Heart left ventricle (tissue), 16 donors: ENCODE measurements at regions not wholly inside any gene's neighbourhood (a gene's known extent, or its start where the extent isn't known, plus 50 kb on each side); places are given as distances from the start of the nearest gene placed in this dataset.

ENCODE experiments used
- ATAC-seq, 4 donors: fragments of 200-7000 bp; cut with Tn5 transposase; one replicate each; pipeline ENCODE4 v1.9.1; 2020 to 2022; ENCODE audit warnings: moderate library complexity in 4 of 4, mild to moderate bottlenecking in 3 of 4, moderate number of reproducible peaks in 1 of 4
- DNase-seq, 5 donors: peaks; one replicate each; pipeline ENCODE4 v3.0.0-alpha.2; 2020
- H3K27ac ChIP-seq, 12 donors: fragments of 200-600 bp; sonication (generic) in 4 of 12; one replicate each; pipeline versions ENCODE4 v1.5.0 to v1.8.0; 2016 to 2022; ENCODE audit warnings: mild to moderate bottlenecking in 2 of 12
- H3K27me3 ChIP-seq, 9 donors: fragments of 200-600 bp; sonication (generic) in 2 of 9; one replicate each; pipeline versions ENCODE4 v1.5.1 to v1.8.0; 2016 to 2022; ENCODE audit warnings: mild to moderate bottlenecking in 3 of 9
- H3K36me3 ChIP-seq, 9 donors: fragments of 200-600 bp; sonication (generic) in 2 of 9; one replicate each; pipeline versions ENCODE4 v1.5.0 to v1.8.0; 2018 to 2022; ENCODE audit warnings: mild to moderate bottlenecking in 2 of 9
- H3K4me1 ChIP-seq, 12 donors: fragments of 200-600 bp; sonication (generic) in 4 of 12; one replicate each; pipeline versions ENCODE4 v1.5.0 to v1.8.0; 2016 to 2022; ENCODE audit warnings: mild to moderate bottlenecking in 3 of 12
- H3K4me3 ChIP-seq, 12 donors: fragments of 200-600 bp; sonication (generic) in 4 of 12; one replicate each; pipeline versions ENCODE4 v1.5.0 to v1.8.0; 2017 to 2022; ENCODE audit warnings: mild to moderate bottlenecking in 9 of 12, moderate library complexity in 4 of 12
- H3K9me3 ChIP-seq, 12 donors: fragments of 200-600 bp; sonication (generic) in 4 of 12; one replicate each; pipeline versions ENCODE4 v1.5.0 to v1.8.0; 2016 to 2022; ENCODE audit warnings: mild to moderate bottlenecking in 1 of 12
- CTCF ChIP-seq, 12 donors: fragments of 200-600 bp; sonication (generic) in 4 of 12; IDR thresholded peaks; one replicate each; pipeline versions ENCODE4 v1.5.0 to v1.8.0; 2018 to 2022; ENCODE audit warnings: antibody characterized with exemption in 12 of 12, mild to moderate bottlenecking in 5 of 12
- POLR2A ChIP-seq, 2 donors: fragments of 450-650 bp; IDR thresholded peaks; one replicate each; pipeline ENCODE4 v1.6.1; 2017; ENCODE audit warnings: antibody characterized with exemption in 2 of 2, mild to moderate bottlenecking in 2 of 2, moderate library complexity in 2 of 2
- WGBS, 4 donors: extraction: QIAGEN DNeasy Blood & Tissue Kit in 2 of 4; methylation state at CpG; one replicate each; pipeline versions ENCODE4 v1.1.5 to v1.1.7; 2013 to 2018; 5-methylcytosine and 5-hydroxymethylcytosine counted together
- intact Hi-C, 10 donors: fragments of 100-400 bp; cut with DNase I; formaldehyde crosslinking; loops; one replicate each; pipeline versions ENCODE4 v1.11.1 to v1.14.2; 2022
- donor health status: ischemic (EF 13 %, LVEDD 7.1; RV severe dilation, severe dysfunction).
- donor health status: healthy with polysubstance abuse.
- donor health status: DM: no; HTN: yes; CAD: no.
- donor health status: DM: no; HTN: no; CAD: no.
- donor health status: ischemic (EF 25% LVEDD 6.9; RV normal size, moderate dysfunction).
- donor health status: ischemic (EF 25% LVEDD 5.7; RV mildly dilated, moderate dysfunction).
- donor health status: healthy.
- donor health status: DM: yes; HTN: yes; CAD: no.
- donor health status: ischemic (EF 35%, LVEDD 5.7; RV mildly dilated, moderate dysfunction).
- donor health status: nonischemic (EF 11% LVEDD 7.7; RV severe dilation, severe dysfunction).
- donor health status: DM: yes; HTN: yes; CAD: no.
- donor health status: PGD.
- donor health status: ischemic (EF 29% LVEDD 5.4; RV normal size, mild dysfunction).
- donor health status: nonischemic (EF 23%, LVEDD 6.1; RV moderate dilation, normal function).

- H3K27me3 ChIP-seq: no peaks in the 10 kb centered on the region
- no peak for TF ChIP-seq CTCF (IDR thresholded peaks at IDR 0.05)
- no peak for TF ChIP-seq POLR2A (IDR thresholded peaks at IDR 0.05)
- ATAC-seq (no peak), DNase-seq (no peak)
- WGBS, 4 donors: 90 to 95% (median 94%) methylated on average over 2 of the region's 2 CpGs
- no peaks in the 10 kb centered on the region for H3K9me3 ChIP-seq
- no peak overlapping the region for H3K4me3 ChIP-seq
- no peaks in the 10 kb centered on the region for H3K36me3 ChIP-seq
- intact Hi-C loops: no loop called here
- H3K27ac ChIP-seq: no peak overlapping the region
- peaks cover 0 to 10% (median 3%) of the 10 kb centered on the region in 12 donors for H3K4me1 ChIP-seq
Observed at GRCh38 chr1:168966636-168967035, 139.9 kb upstream of the ATP1B1 start.

GRCh38 chr1:168970926-168971659 is 135.4 kb upstream of the ATP1B1 start:
- 55 to 72% (median 63%) methylated on average over 7 of the region's 7 CpGs for WGBS, 4 donors
- no peaks in the 10 kb centered on the region for H3K9me3 ChIP-seq
- no peaks in the 10 kb centered on the region for H3K27me3 ChIP-seq
- no peak overlapping the region for H3K4me3 ChIP-seq
- no peak for TF ChIP-seq POLR2A (IDR thresholded peaks at IDR 0.05)
- TF ChIP-seq CTCF (IDR thresholded peaks at IDR 0.05): no peak
- H3K27ac ChIP-seq: peak overlapping the region in 1 of 12 donors; percentile 9
- intact Hi-C loops: loop anchor here in 2 of 10 donors (2.0 to 5.0 kb wide), 2 partner anchors 50 to 109 kb away; no protein-coding TSS in a partner anchor
- DNase-seq (no peak), ATAC-seq (peak in 1 of 4 donors; percentile 31)
- H3K36me3 ChIP-seq: no peaks in the 10 kb centered on the region
- H3K4me1 ChIP-seq: peaks cover 0 to 10% (median 5%) of the 10 kb centered on the region in 12 donors

GRCh38 chr1:168972225-168972624 is 134.3 kb upstream of the ATP1B1 start:
- ATAC-seq (no peak), DNase-seq (no peak)
- no peak for TF ChIP-seq CTCF (IDR thresholded peaks at IDR 0.05)
- no peak for TF ChIP-seq POLR2A (IDR thresholded peaks at IDR 0.05)
- intact Hi-C loops: loop anchor here in 1 of 10 donors (5.0 kb wide), 1 partner anchor 110 kb away; no protein-coding TSS in a partner anchor
- no peaks in the 10 kb centered on the region for H3K27me3 ChIP-seq
- no peaks in the 10 kb centered on the region for H3K9me3 ChIP-seq
- WGBS, 4 donors: 78 to 85% (median 81%) methylated on average over 4 of the region's 4 CpGs
- no peak overlapping the region for H3K27ac ChIP-seq
- H3K4me1 ChIP-seq: peaks cover 0 to 10% (median 5%) of the 10 kb centered on the region in 12 donors
- no peak overlapping the region for H3K4me3 ChIP-seq
- H3K36me3 ChIP-seq: no peaks in the 10 kb centered on the region

GRCh38 chr1:168972887-168973286 is 133.6 kb upstream of the ATP1B1 start:
- no peaks in the 10 kb centered on the region for H3K27me3 ChIP-seq
- no peaks in the 10 kb centered on the region for H3K9me3 ChIP-seq
- TF ChIP-seq POLR2A (IDR thresholded peaks at IDR 0.05) (no peak), CTCF (IDR thresholded peaks at IDR 0.05) (no peak)
- H3K27ac ChIP-seq: no peak overlapping the region
- DNase-seq (no peak), ATAC-seq (no peak)
- WGBS, 4 donors: 43 to 62% (median 55%) methylated on average over 2 of the region's 2 CpGs
- H3K4me1 ChIP-seq: peaks cover 0 to 10% (median 5%) of the 10 kb centered on the region in 12 donors
- intact Hi-C loops: loop anchor here in 1 of 10 donors (5.0 kb wide), 1 partner anchor 111 kb away; no protein-coding TSS in a partner anchor
- no peaks in the 10 kb centered on the region for H3K36me3 ChIP-seq
- H3K4me3 ChIP-seq: no peak overlapping the region
